ENCODE measurements at regions not wholly inside any gene's neighbourhood (a gene's known extent, or its start where the extent isn't known, plus 50 kb on each side); places are given as distances from the start of the nearest gene placed in this dataset.

GRCh38 chr12:67765776-67766766, 117.5 kb downstream of the DYRK2 start:
- H3K4me3 Mint-ChIP-seq (ENCODE audit: unreplicated experiment) = no peak overlapping the region
- H3K27me3 Mint-ChIP-seq (ENCODE audit: low read depth) = no peaks in the 10 kb centered on the region
- no peaks in the 10 kb centered on the region for H3K4me1 Mint-ChIP-seq (ENCODE audit: low read depth)
- H3K9me3 Mint-ChIP-seq (ENCODE audit: low read depth) = no peaks in the 10 kb centered on the region
- TF ChIP-seq CTCF (IDR thresholded peaks at IDR 0.05) = no peak
- no peak for DNase-seq (ENCODE audit: low spot score)
- no peak overlapping the region for H3K27ac Mint-ChIP-seq (ENCODE audit: unreplicated experiment)
- no peaks in the 10 kb centered on the region for H3K36me3 Mint-ChIP-seq (ENCODE audit: low read depth)

GRCh38 chr12:67772267-67773169, 124.0 kb downstream of the DYRK2 start:
- peak overlapping the region; percentile 77 for H3K27ac Mint-ChIP-seq (ENCODE audit: unreplicated experiment)
- peaks cover 33% of the 10 kb centered on the region for H3K4me1 Mint-ChIP-seq (ENCODE audit: low read depth)
- no peak for DNase-seq (ENCODE audit: low spot score)
- H3K9me3 Mint-ChIP-seq (ENCODE audit: low read depth) = peaks cover 5% of the 10 kb centered on the region
- H3K4me3 Mint-ChIP-seq (ENCODE audit: unreplicated experiment) = peak overlapping the region; percentile 45
- H3K27me3 Mint-ChIP-seq (ENCODE audit: low read depth) = no peaks in the 10 kb centered on the region
- TF ChIP-seq CTCF (IDR thresholded peaks at IDR 0.05) = no peak
- H3K36me3 Mint-ChIP-seq (ENCODE audit: low read depth) = no peaks in the 10 kb centered on the region

GRCh38 chr12:67773896-67774295, 125.4 kb downstream of the DYRK2 start:
- no peak for TF ChIP-seq CTCF (IDR thresholded peaks at IDR 0.05)
- Mint-ChIP-seq H3K27ac (ENCODE audit: unreplicated experiment) (peak overlapping the region; percentile 83), H3K4me3 (ENCODE audit: unreplicated experiment) (no peak overlapping the region), H3K27me3 (ENCODE audit: low read depth) (no peaks in the 10 kb centered on the region), H3K9me3 (ENCODE audit: low read depth) (peaks cover 5% of the 10 kb centered on the region), H3K36me3 (ENCODE audit: low read depth) (no peaks in the 10 kb centered on the region), H3K4me1 (ENCODE audit: low read depth) (peaks cover 33% of the 10 kb centered on the region)
- no peak for DNase-seq (ENCODE audit: low spot score)

GRCh38 chr12:67774983-67775587, 126.5 kb downstream of the DYRK2 start:
- Mint-ChIP-seq H3K4me3 (ENCODE audit: unreplicated experiment) (no peak overlapping the region), H3K4me1 (ENCODE audit: low read depth) (peaks cover 33% of the 10 kb centered on the region), H3K36me3 (ENCODE audit: low read depth) (no peaks in the 10 kb centered on the region), H3K27me3 (ENCODE audit: low read depth) (no peaks in the 10 kb centered on the region), H3K27ac (ENCODE audit: unreplicated experiment) (no peak overlapping the region), H3K9me3 (ENCODE audit: low read depth) (peaks cover 5% of the 10 kb centered on the region)
- no peak for DNase-seq (ENCODE audit: low spot score)
- no peak for TF ChIP-seq CTCF (IDR thresholded peaks at IDR 0.05)
